Endothelial cell of umbilical vein (primary cell): ENCODE measurements at regions not wholly inside any gene's neighbourhood (a gene's known extent, or its start where the extent isn't known, plus 50 kb on each side); places are given as distances from the start of the nearest gene placed in this dataset.

Experiments
- BruUV-seq: library from RNA; stranded (reverse); fragments of 400-500 nt; replicated peaks from 2 replicates; lab custom pipeline; 2021; lab: Mats Ljungman, UMichigan
- CTCF ChIA-PET: fragments of 300-600, 350-600 bp; sonication (Branson Sonifier 250); formaldehyde crosslinking; loops from one replicate; lab custom pipeline; 2021; ENCODE audit warnings: antibody characterized with exemption, inconsistent platforms; lab: Charles Lee
- POLR2A ChIA-PET: fragments of 300-600, 350-600 bp; sonication (Branson Sonifier 250); formaldehyde crosslinking; loops from one replicate; lab custom pipeline; 2021; ENCODE audit warnings: antibody characterized with exemption, inconsistent platforms; lab: Charles Lee
- DNase-seq: peaks from one replicate; pipeline ENCODE4 v3.0.0-alpha.2; 2011; ENCODE audit warnings: low read depth, low spot score
- FAIRE-seq: peaks from 2 replicates; lab custom pipeline; 2011; peaks lifted over from hg19 to GRCh38; lab: Jason Lieb, UNC
- H2AFZ ChIP-seq: 2 replicates; pipeline ENCODE4 v1.6.0; 2012; ENCODE audit warnings: low read depth, low read length, control low read depth, inconsistent platforms
- H3K27ac ChIP-seq: 2 replicates; pipeline ENCODE4 v1.5.1; 2011; ENCODE audit warnings: low read depth, mild to moderate bottlenecking, control low read depth, low read length, moderate library complexity; ENCODE audit not compliant: insufficient read depth
- H3K27me3 ChIP-seq, 2 experiments: 2 replicates each; pipeline versions ENCODE4 v1.6.0 to v1.6.1; 2011; ENCODE audit warnings: low read length in 2 of 2, mixed read lengths in 1 of 2; ENCODE audit not compliant: control insufficient read depth in 2 of 2, insufficient read depth in 2 of 2
- H3K36me3 ChIP-seq, 2 experiments: 2 replicates in 1 of 2; 3 replicates in 1 of 2; pipeline ENCODE4 v1.5.1; 2011; ENCODE audit warnings: low read length in 2 of 2, mild to moderate bottlenecking in 1 of 2, moderate library complexity in 1 of 2; ENCODE audit not compliant: control insufficient read depth in 2 of 2, insufficient read depth in 2 of 2; ENCODE audit errors: extremely low read depth in 1 of 2
- H3K4me1 ChIP-seq: 3 replicates; pipeline ENCODE4 v1.5.1; 2011; ENCODE audit warnings: mild to moderate bottlenecking, low read length; ENCODE audit not compliant: control insufficient read depth, insufficient read depth; ENCODE audit errors: extremely low read depth
- H3K4me2 ChIP-seq: 2 replicates; pipeline ENCODE4 v1.6.1; 2011; ENCODE audit warnings: low read length, control low read depth, mixed read lengths; ENCODE audit not compliant: insufficient read depth
- H3K4me3 ChIP-seq, 3 experiments: fragments of 200-600 bp in 1 of 3; sonication (generic), shearing (Covaris generic) in 1 of 3; replicated peaks in 1 of 3; 2 replicates each; pipeline ENCODE4 v1.5.1; 2011 to 2016; ENCODE audit warnings: control low read depth in 3 of 3, low read length in 3 of 3, mild to moderate bottlenecking in 2 of 3, inconsistent platforms in 1 of 3, low read depth in 1 of 3, moderate library complexity in 1 of 3; ENCODE audit not compliant: insufficient read depth in 1 of 3
- H3K79me2 ChIP-seq: 2 replicates; pipeline ENCODE4 v1.6.0; 2012; ENCODE audit warnings: low read length, inconsistent platforms; ENCODE audit not compliant: control insufficient read depth, insufficient read depth
- H3K9ac ChIP-seq: replicated peaks from 2 replicates; pipeline ENCODE3; 2011; ENCODE audit warnings: low read length, control low read depth; ENCODE audit not compliant: insufficient read depth; ENCODE audit errors: extremely low read depth
- H3K9me1 ChIP-seq: replicated peaks from 3 replicates; pipeline ENCODE4 v1.6.0; 2011; ENCODE audit warnings: mild to moderate bottlenecking, low read length; ENCODE audit not compliant: control insufficient read depth, insufficient read depth; ENCODE audit errors: extremely low read depth
- H3K9me3 ChIP-seq: replicated peaks from 2 replicates; pipeline ENCODE4 v1.5.1; 2012; ENCODE audit warnings: low read length, inconsistent platforms; ENCODE audit not compliant: control insufficient read depth, insufficient read depth
- H4K20me1 ChIP-seq: replicated peaks from 2 replicates; pipeline ENCODE3; 2011; ENCODE audit warnings: mild to moderate bottlenecking, low read length; ENCODE audit not compliant: control insufficient read depth, insufficient read depth; ENCODE audit errors: extremely low read depth
- CTCF ChIP-seq, 2 donors: IDR thresholded peaks; 1 replicate in 1 of 2; 2 replicates in 1 of 2; pipeline ENCODE4 v1.5.1; 2011; ENCODE audit warnings: low read length in 2 of 2, mild to moderate bottlenecking in 2 of 2, moderate library complexity in 2 of 2, control low read depth in 1 of 2, inconsistent platforms in 1 of 2, low read depth in 1 of 2; ENCODE audit not compliant: insufficient read depth in 1 of 2; ENCODE audit errors: extremely low read depth in 1 of 2
- EZH2 ChIP-seq: IDR thresholded peaks from 2 replicates; pipeline ENCODE4 v1.6.1; 2012; ENCODE audit warnings: borderline replicate concordance, low read depth, mild to moderate bottlenecking, moderate library complexity, low read length, inconsistent platforms; ENCODE audit not compliant: severe bottlenecking
- FOS ChIP-seq: IDR thresholded peaks from 2 replicates; pipeline ENCODE4 v1.6.1; 2011; ENCODE audit warnings: mild to moderate bottlenecking, low read length, moderate library complexity, borderline replicate concordance; ENCODE audit not compliant: insufficient read depth
- GATA2 ChIP-seq: IDR thresholded peaks from 2 replicates; pipeline ENCODE4 v1.7.0; 2011; ENCODE audit warnings: low read depth, mild to moderate bottlenecking, moderate library complexity, mixed read lengths, low read length; ENCODE audit not compliant: insufficient read length, insufficient read depth
- JUN ChIP-seq: IDR thresholded peaks from 2 replicates; pipeline ENCODE4 v1.6.1; 2011; ENCODE audit warnings: borderline replicate concordance, low read depth; ENCODE audit not compliant: insufficient read length, insufficient read depth
- MAX ChIP-seq: IDR thresholded peaks from 2 replicates; pipeline ENCODE4 v1.6.1; 2011; ENCODE audit not compliant: insufficient read depth, insufficient read length
- MYC ChIP-seq: IDR thresholded peaks from one replicate; pipeline ENCODE4 v1.6.1; 2011; ENCODE audit warnings: mild to moderate bottlenecking, low read depth, low read length
- POLR2A ChIP-seq: IDR thresholded peaks from 2 replicates; pipeline ENCODE4 v1.6.1; 2012; ENCODE audit warnings: low read depth, mild to moderate bottlenecking, control low read depth, low read length
- POLR2AphosphoS5 ChIP-seq: IDR thresholded peaks from 2 replicates; pipeline ENCODE4 v1.6.1; 2012; ENCODE audit warnings: low read depth, mild to moderate bottlenecking, control low read depth, low read length, moderate library complexity; ENCODE audit not compliant: insufficient read depth
- dilution Hi-C: fragments of 300-500 bp; cut with MboI; formaldehyde crosslinking; loops from one replicate; pipeline ENCODE4 v1.15.0; 2019; ENCODE audit warnings: low sequenced_read_pairs; ENCODE audit not compliant: extremely low pct_ligation_motif_present
- intact Hi-C: fragments of 100-400 bp; cut with micrococcal nuclease; formaldehyde crosslinking; loops from one replicate; pipeline ENCODE4 v1.10.0; 2022

GRCh38 chr4:81580346-81580993 is 108.8 kb upstream of the RASGEF1B start:
- no peaks in the 10 kb centered on the region for H4K20me1 ChIP-seq
- CTCF ChIA-PET = no interaction called here
- TF ChIP-seq FOS (no peak), JUN (no peak), CTCF (IDR thresholded peaks at IDR 0.05; ENCODE audit: extremely low read depth in 1 of 2, insufficient read depth in 1 of 2, low read depth in 1 of 2, low read length in 2 of 2) (no peak), MAX (no peak), EZH2 (no peak), POLR2AphosphoS5 (no peak), POLR2A (no peak), MYC (no peak), GATA2 (no peak)
- intact Hi-C loops (no loop called here), dilution Hi-C loops (no loop called here)
- H3K36me3 ChIP-seq = no peaks in the 10 kb centered on the region
- H3K9me1 ChIP-seq = no peaks in the 10 kb centered on the region
- H3K4me1 ChIP-seq = no peaks in the 10 kb centered on the region
- H3K9me3 ChIP-seq = no peaks in the 10 kb centered on the region
- H3K4me3 ChIP-seq = no peak overlapping the region
- no peak overlapping the region for H3K9ac ChIP-seq
- no TSS peak for BruUV-seq
- POLR2A ChIA-PET = no interaction called here
- no peak overlapping the region for H3K27ac ChIP-seq
- no peak overlapping the region for H2AFZ ChIP-seq
- H3K4me2 ChIP-seq = no peak overlapping the region
- H3K79me2 ChIP-seq = no peaks in the 10 kb centered on the region
- no peak for DNase-seq
- FAIRE-seq = no peak
- no peaks in the 10 kb centered on the region for H3K27me3 ChIP-seq
